Trophoblast cell (in vitro differentiated cells and primary cell): ENCODE measurements at regions not wholly inside any gene's neighbourhood (a gene's known extent, or its start where the extent isn't known, plus 50 kb on each side); places are given as distances from the start of the nearest gene placed in this dataset.

Experiments
- DNase-seq, 2 donors: peaks; one replicate each; pipeline ENCODE4 v3.0.0-alpha.2; 2016
- H2AFZ ChIP-seq: 2 replicates; pipeline ENCODE4 v1.6.1; 2013; ENCODE audit warnings: low read length, moderate library complexity, mild to moderate bottlenecking; ENCODE audit not compliant: insufficient read depth, poor library complexity
- H2AK5ac ChIP-seq: 2 replicates; pipeline ENCODE4 v1.6.1; 2013; ENCODE audit warnings: mild to moderate bottlenecking, low read length
- H2BK120ac ChIP-seq: 2 replicates; pipeline ENCODE4 v1.6.1; 2013; ENCODE audit warnings: low read length, mild to moderate bottlenecking, moderate library complexity; ENCODE audit not compliant: insufficient read depth, poor library complexity
- H2BK12ac ChIP-seq: 2 replicates; pipeline ENCODE4 v1.6.1; 2013; ENCODE audit warnings: mild to moderate bottlenecking, low read length, moderate library complexity
- H2BK5ac ChIP-seq: 2 replicates; pipeline ENCODE4 v1.6.1; 2013; ENCODE audit warnings: low read length, low read depth, moderate library complexity, mild to moderate bottlenecking; ENCODE audit not compliant: poor library complexity
- H3K14ac ChIP-seq: 2 replicates; pipeline ENCODE4 v1.6.1; 2013; ENCODE audit warnings: mild to moderate bottlenecking, low read length
- H3K18ac ChIP-seq: 2 replicates; pipeline ENCODE4 v1.6.1; 2013; ENCODE audit warnings: mild to moderate bottlenecking, low read length
- H3K23ac ChIP-seq: 2 replicates; pipeline ENCODE4 v1.6.1; 2013; ENCODE audit warnings: low read length
- H3K27ac ChIP-seq: 2 replicates; pipeline ENCODE4 v1.5.1; 2013; ENCODE audit warnings: low read depth, mild to moderate bottlenecking, inconsistent platforms, low read length, moderate library complexity
- H3K27me3 ChIP-seq: 2 replicates; pipeline ENCODE4 v1.6.1; 2013; ENCODE audit warnings: inconsistent platforms, mild to moderate bottlenecking, low read length, moderate library complexity; ENCODE audit not compliant: insufficient read depth
- H3K36me3 ChIP-seq, 2 experiments: 1 replicate in 1 of 2; 2 replicates in 1 of 2; pipeline ENCODE4 v1.6.1; 2013; ENCODE audit warnings: low read length in 2 of 2, mild to moderate bottlenecking in 2 of 2, moderate library complexity in 1 of 2; ENCODE audit not compliant: insufficient read depth in 2 of 2, control insufficient read depth in 1 of 2
- H3K4ac ChIP-seq: 2 replicates; pipeline ENCODE4 v1.6.1; 2013; ENCODE audit warnings: low read depth, mild to moderate bottlenecking, low read length, moderate library complexity
- H3K4me1 ChIP-seq, 2 experiments: 1 replicate in 1 of 2; 2 replicates in 1 of 2; pipeline ENCODE4 v1.6.1; 2013; ENCODE audit warnings: low read length in 2 of 2, mild to moderate bottlenecking in 2 of 2, moderate library complexity in 1 of 2; ENCODE audit not compliant: insufficient read depth in 2 of 2, control insufficient read depth in 1 of 2
- H3K4me2 ChIP-seq: 2 replicates; pipeline ENCODE4 v1.6.1; 2013; ENCODE audit warnings: inconsistent platforms, mild to moderate bottlenecking, low read length, moderate library complexity
- H3K4me3 ChIP-seq: 2 replicates; pipeline ENCODE4 v1.5.1; 2013; ENCODE audit warnings: mild to moderate bottlenecking, low read depth, low read length, inconsistent platforms
- H3K79me1 ChIP-seq: one replicate; pipeline ENCODE4 v1.6.1; 2013; ENCODE audit warnings: low read length
- H3K79me2 ChIP-seq: 2 replicates; pipeline ENCODE4 v1.6.1; 2013; ENCODE audit warnings: low read length, mild to moderate bottlenecking; ENCODE audit not compliant: control insufficient read depth, insufficient read depth, poor library complexity
- H3K9ac ChIP-seq: 2 replicates; pipeline ENCODE4 v1.6.1; 2013; ENCODE audit warnings: mild to moderate bottlenecking, low read length
- H3K9me3 ChIP-seq: 2 replicates; pipeline ENCODE4 v1.6.1; 2013; ENCODE audit warnings: low read depth, mild to moderate bottlenecking, control low read depth, inconsistent platforms, low read length; ENCODE audit not compliant: insufficient read depth
- H4K12ac ChIP-seq: 2 replicates; pipeline ENCODE4 v1.6.1; 2013; ENCODE audit warnings: low read depth, mild to moderate bottlenecking, low read length, moderate library complexity
- H4K8ac ChIP-seq: 2 replicates; pipeline ENCODE4 v1.6.1; 2013; ENCODE audit warnings: low read depth, mild to moderate bottlenecking, low read length, moderate library complexity
- H4K91ac ChIP-seq: one replicate; pipeline ENCODE4 v1.6.1; 2013; ENCODE audit warnings: low read depth, mild to moderate bottlenecking, low read length, moderate library complexity
- WGBS: extraction: QIAGEN DNeasy Blood & Tissue Kit; methylation state at CpG from one replicate; pipeline ENCODE4 v1.1.7; 2013; ENCODE audit warnings: missing lambda C conversion rate; ENCODE audit not compliant: insufficient read length, insufficient coverage; ENCODE audit errors: extremely low coverage; 5-methylcytosine and 5-hydroxymethylcytosine counted together

DNA sequence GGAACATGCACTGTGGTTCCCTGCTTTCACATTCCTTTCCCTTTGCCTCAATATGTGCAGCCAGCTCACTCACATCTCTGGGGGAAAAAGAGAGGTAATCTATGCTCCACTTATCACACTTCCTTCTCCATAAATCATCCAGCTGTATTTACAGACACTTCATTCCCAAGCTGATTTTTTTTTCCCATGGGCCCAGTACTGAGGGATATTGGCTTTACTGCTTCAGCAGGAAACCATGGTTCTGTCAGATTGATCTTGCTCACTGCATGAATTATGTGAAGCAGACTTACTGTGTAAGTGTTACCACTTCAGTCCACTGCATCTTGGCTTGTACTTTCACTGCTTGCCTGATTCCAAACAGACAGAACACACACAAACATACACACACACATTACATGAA is 555.6 kb downstream of the CCER1 start:
- Histone ChIP-seq H3K9me3 (no peaks in the 10 kb centered on the region), H2BK5ac (no peak overlapping the region), H3K4me1 (no peaks in the 10 kb centered on the region), H3K4ac (no peak overlapping the region), H2BK120ac (no peak overlapping the region), H2AFZ (no peak overlapping the region), H3K18ac (no peak overlapping the region), H2BK12ac (no peak overlapping the region), H3K79me1 (no peaks in the 10 kb centered on the region), H2AK5ac (no peak overlapping the region), H3K9ac (no peak overlapping the region), H4K8ac (no peak overlapping the region), H3K36me3 (no peaks in the 10 kb centered on the region), H4K12ac (no peak overlapping the region), H3K23ac (no peak overlapping the region), H3K4me3 (no peak overlapping the region), H3K14ac (no peak overlapping the region), H3K4me2 (no peak overlapping the region), H3K27ac (no peak overlapping the region), H4K91ac (no peak overlapping the region), H3K27me3 (no peaks in the 10 kb centered on the region), H3K79me2 (no peaks in the 10 kb centered on the region)
- no peak for DNase-seq

DNA sequence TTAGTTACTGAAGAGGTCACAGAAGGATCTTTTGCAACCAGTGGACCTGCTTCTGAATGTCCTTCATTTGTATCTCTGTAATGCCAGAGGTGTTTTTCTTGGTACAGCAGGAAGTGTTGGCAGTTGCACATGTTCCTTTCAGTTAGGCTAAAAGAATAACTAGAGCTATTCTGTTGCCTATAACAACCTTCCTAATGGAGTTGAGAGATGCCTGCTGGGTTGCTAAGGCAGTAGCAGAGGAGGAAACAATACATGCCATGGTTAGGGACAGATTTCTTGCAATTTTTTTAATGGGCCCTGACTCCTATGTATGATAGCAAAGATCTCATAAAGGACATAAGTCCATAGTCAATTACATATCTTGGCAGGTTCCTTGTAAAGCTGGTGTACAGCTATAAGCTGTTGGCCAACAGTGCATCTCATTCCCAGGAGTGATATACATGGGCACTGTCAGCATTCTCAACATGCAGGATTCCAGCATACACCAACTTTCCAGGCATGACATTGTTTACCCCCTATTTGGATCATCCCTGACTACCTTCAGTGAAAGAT is 556.6 kb downstream of the CCER1 start:
- H4K91ac ChIP-seq = no peak overlapping the region
- no peak overlapping the region for H2BK12ac ChIP-seq
- no peak overlapping the region for H2AFZ ChIP-seq
- H3K27ac ChIP-seq = no peak overlapping the region
- no peaks in the 10 kb centered on the region for H3K79me1 ChIP-seq
- no peaks in the 10 kb centered on the region for H3K9me3 ChIP-seq
- no peak overlapping the region for H3K18ac ChIP-seq
- no peak overlapping the region for H3K23ac ChIP-seq
- H3K4me1 ChIP-seq = no peaks in the 10 kb centered on the region
- no peak overlapping the region for H4K8ac ChIP-seq
- H3K14ac ChIP-seq = no peak overlapping the region
- no peaks in the 10 kb centered on the region for H3K36me3 ChIP-seq
- no peak overlapping the region for H2BK120ac ChIP-seq
- no peak overlapping the region for H2BK5ac ChIP-seq
- H3K4me3 ChIP-seq = no peak overlapping the region
- no peak overlapping the region for H3K4ac ChIP-seq
- H2AK5ac ChIP-seq = no peak overlapping the region
- H3K9ac ChIP-seq = no peak overlapping the region
- no peak for DNase-seq
- H3K27me3 ChIP-seq = no peaks in the 10 kb centered on the region
- H3K79me2 ChIP-seq = no peaks in the 10 kb centered on the region
- H4K12ac ChIP-seq = no peak overlapping the region
- no peak overlapping the region for H3K4me2 ChIP-seq

DNA sequence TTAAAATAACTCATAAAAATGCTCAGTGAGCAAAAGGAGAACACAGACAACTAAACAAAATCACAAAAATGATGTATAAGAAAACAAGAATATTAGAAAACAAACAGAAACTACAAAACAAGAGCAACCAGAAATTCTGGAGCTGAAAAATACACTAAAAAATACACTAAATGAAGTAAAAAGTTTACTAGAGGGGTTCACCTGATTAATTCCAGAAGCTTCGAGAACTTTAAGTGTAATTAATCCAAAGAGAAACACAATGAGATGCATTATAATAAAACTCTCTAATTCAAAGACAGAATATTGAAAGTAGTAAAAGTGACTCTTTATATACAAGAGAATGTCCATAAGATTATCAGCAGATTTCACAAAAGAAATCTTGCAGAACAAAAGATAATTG is 558.4 kb downstream of the CCER1 start:
- Histone ChIP-seq H3K4ac (no peak overlapping the region), H3K4me2 (no peak overlapping the region), H3K9me3 (no peaks in the 10 kb centered on the region), H3K18ac (no peak overlapping the region), H3K27ac (no peak overlapping the region), H3K4me3 (no peak overlapping the region), H4K12ac (no peak overlapping the region), H2AFZ (no peak overlapping the region), H3K79me2 (no peaks in the 10 kb centered on the region), H3K14ac (no peak overlapping the region), H3K4me1 (no peaks in the 10 kb centered on the region), H3K79me1 (no peaks in the 10 kb centered on the region), H2BK120ac (no peak overlapping the region), H4K8ac (no peak overlapping the region), H3K36me3 (no peaks in the 10 kb centered on the region), H3K9ac (no peak overlapping the region), H2BK5ac (no peak overlapping the region), H4K91ac (no peak overlapping the region), H3K23ac (no peak overlapping the region), H3K27me3 (no peaks in the 10 kb centered on the region), H2AK5ac (no peak overlapping the region), H2BK12ac (no peak overlapping the region)
- no peak for DNase-seq
- WGBS = no CpG with 5 or more reads among the region's 1 CpG

DNA sequence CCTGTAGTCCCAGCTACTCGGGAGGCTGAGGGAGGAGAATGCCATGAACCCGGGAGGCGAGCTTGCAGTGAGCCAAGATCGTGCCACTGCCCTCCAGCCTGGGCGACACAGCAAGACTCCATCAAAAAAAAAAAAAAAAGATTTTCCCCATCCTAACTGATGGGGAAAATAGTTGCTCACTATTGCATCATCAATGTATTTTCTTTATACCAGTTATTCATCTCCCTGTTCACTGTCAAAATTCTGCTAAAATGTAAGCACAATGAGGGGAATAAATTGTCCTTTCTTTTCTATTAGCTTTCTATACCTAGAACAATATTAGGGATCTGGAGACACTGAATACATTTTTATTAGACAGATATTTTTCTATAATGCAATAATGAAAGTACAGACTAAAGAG is 561.3 kb downstream of the CCER1 start:
- H2AFZ ChIP-seq = no peak overlapping the region
- H3K79me2 ChIP-seq = no peaks in the 10 kb centered on the region
- no peak overlapping the region for H3K23ac ChIP-seq
- H3K18ac ChIP-seq = no peak overlapping the region
- H3K79me1 ChIP-seq = no peaks in the 10 kb centered on the region
- H3K9me3 ChIP-seq = no peaks in the 10 kb centered on the region
- no peak overlapping the region for H3K4me3 ChIP-seq
- H2AK5ac ChIP-seq = no peak overlapping the region
- H4K8ac ChIP-seq = no peak overlapping the region
- H2BK5ac ChIP-seq = no peak overlapping the region
- WGBS = no CpG with 5 or more reads among the region's 5 CpGs
- H3K27ac ChIP-seq = no peak overlapping the region
- no peak overlapping the region for H2BK12ac ChIP-seq
- no peak for DNase-seq
- H3K14ac ChIP-seq = no peak overlapping the region
- H3K4me1 ChIP-seq = no peaks in the 10 kb centered on the region
- H2BK120ac ChIP-seq = no peak overlapping the region
- no peak overlapping the region for H3K9ac ChIP-seq
- H3K27me3 ChIP-seq = no peaks in the 10 kb centered on the region
- no peak overlapping the region for H4K12ac ChIP-seq
- H3K36me3 ChIP-seq = no peaks in the 10 kb centered on the region
- no peak overlapping the region for H3K4ac ChIP-seq
- no peak overlapping the region for H4K91ac ChIP-seq
- H3K4me2 ChIP-seq = no peak overlapping the region
